Keratinocyte (primary cell): ENCODE measurements at regions not wholly inside any gene's neighbourhood (a gene's known extent, or its start where the extent isn't known, plus 50 kb on each side); places are given as distances from the start of the nearest gene placed in this dataset.

Experiments
- DNase-seq: peaks from one replicate; pipeline ENCODE4 v3.0.0-alpha.2; 2011; ENCODE audit warnings: low read depth, missing footprints, low spot score
- FAIRE-seq: peaks from 2 replicates; lab custom pipeline; 2011; peaks lifted over from hg19 to GRCh38; lab: Jason Lieb, UNC
- H2AFZ ChIP-seq: 2 replicates; pipeline ENCODE4 v1.6.0; 2012; ENCODE audit warnings: low read length, control low read depth, inconsistent platforms; ENCODE audit not compliant: control insufficient read depth
- H3K27ac ChIP-seq: 2 replicates; pipeline ENCODE4 v1.5.1; 2011; ENCODE audit warnings: low read length; ENCODE audit not compliant: control insufficient read depth, insufficient read depth
- H3K27me3 ChIP-seq: 3 replicates; pipeline ENCODE4 v1.6.0; 2011; ENCODE audit warnings: low read length; ENCODE audit not compliant: control insufficient read depth, insufficient read depth; ENCODE audit errors: extremely low read depth
- H3K36me3 ChIP-seq, 2 experiments: 2 replicates in 1 of 2; 3 replicates in 1 of 2; pipeline ENCODE4 v1.5.1; 2011; ENCODE audit warnings: low read length in 2 of 2, mild to moderate bottlenecking in 1 of 2; ENCODE audit not compliant: control insufficient read depth in 2 of 2, insufficient read depth in 2 of 2; ENCODE audit errors: extremely low read depth in 1 of 2
- H3K4me1 ChIP-seq: 3 replicates; pipeline ENCODE4 v1.5.1; 2011; ENCODE audit warnings: low read length; ENCODE audit not compliant: control insufficient read depth, insufficient read depth; ENCODE audit errors: extremely low read depth
- H3K4me2 ChIP-seq: 3 replicates; pipeline ENCODE4 v1.6.0; 2011; ENCODE audit warnings: low read depth, low read length; ENCODE audit not compliant: control insufficient read depth, insufficient read depth; ENCODE audit errors: extremely low read depth
- H3K4me3 ChIP-seq, 3 experiments: fragments of 200-600 bp in 1 of 3; sonication (generic) in 1 of 3; 2 replicates in 2 of 3; 3 replicates in 1 of 3; pipeline ENCODE4 v1.5.1; 2011 to 2016; ENCODE audit warnings: low read length in 3 of 3, mild to moderate bottlenecking in 3 of 3, control low read depth in 2 of 3, inconsistent platforms in 1 of 3, low read depth in 1 of 3, mixed read lengths in 1 of 3, mixed run types in 1 of 3, moderate library complexity in 1 of 3; ENCODE audit not compliant: control insufficient read depth in 2 of 3, insufficient read depth in 2 of 3; ENCODE audit errors: extremely low read depth in 1 of 3
- H3K79me2 ChIP-seq: 2 replicates; pipeline ENCODE4 v1.6.0; 2012; ENCODE audit warnings: low read length; ENCODE audit not compliant: control insufficient read depth, insufficient read depth
- H3K9ac ChIP-seq: 3 replicates; pipeline ENCODE4 v1.6.0; 2011; ENCODE audit warnings: low read length; ENCODE audit not compliant: control insufficient read depth, insufficient read depth; ENCODE audit errors: extremely low read depth
- H3K9me1 ChIP-seq: 3 replicates; pipeline ENCODE4 v1.6.0; 2011; ENCODE audit warnings: low read length; ENCODE audit not compliant: control insufficient read depth, insufficient read depth; ENCODE audit errors: extremely low read depth
- H3K9me3 ChIP-seq: 2 replicates; pipeline ENCODE4 v1.5.1; 2012; ENCODE audit warnings: low read depth, low read length; ENCODE audit not compliant: control insufficient read depth
- H4K20me1 ChIP-seq: 3 replicates; pipeline ENCODE4 v1.6.0; 2011; ENCODE audit warnings: low read length; ENCODE audit not compliant: control insufficient read depth, insufficient read depth; ENCODE audit errors: extremely low read depth
- EZH2 ChIP-seq: IDR thresholded peaks from one replicate; pipeline ENCODE4 v1.6.1; 2012; ENCODE audit warnings: inconsistent platforms, mild to moderate bottlenecking, low read length, moderate library complexity
- dilution Hi-C: fragments of 300-500 bp; cut with MboI; formaldehyde crosslinking; loops from one replicate; pipeline ENCODE4 v1.7.0; 2020; ENCODE audit warnings: low sequenced_read_pairs; ENCODE audit not compliant: extremely low pct_ligation_motif_present
- TF ChIP-seq, protein P1 (sequence below), 3 experiments: IDR thresholded peaks in 1 of 3; conservative IDR thresholded peaks in 1 of 3; optimal IDR thresholded peaks in 1 of 3; 2 replicates in 2 of 3; 3 replicates in 1 of 3; pipeline versions ENCODE3 to v1.5.1; 2011; ENCODE audit warnings: low read length in 3 of 3, mild to moderate bottlenecking in 3 of 3, moderate library complexity in 2 of 3, control low read depth in 1 of 3, inconsistent platforms in 1 of 3; ENCODE audit not compliant: insufficient read depth in 2 of 3; ENCODE audit errors: extremely low read depth in 1 of 3

DNA sequence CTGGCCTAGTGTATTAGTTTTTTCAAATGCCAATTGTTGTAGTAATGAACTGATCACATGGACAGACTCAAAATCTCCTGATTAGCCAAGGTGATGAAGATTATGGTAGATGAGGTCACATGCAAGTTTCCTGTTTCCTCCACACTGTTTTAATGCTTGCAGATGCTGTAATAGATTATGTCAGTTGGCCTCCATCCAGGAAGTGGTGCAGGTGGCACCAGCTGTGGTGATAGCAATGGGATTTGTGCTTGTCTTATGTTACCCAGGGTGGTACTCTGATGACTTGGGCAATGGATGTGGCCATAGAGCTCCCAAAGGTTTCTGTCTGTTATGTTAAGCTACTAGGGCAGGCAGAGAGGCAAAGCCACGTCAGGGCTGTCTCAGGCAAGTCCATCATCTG lies 332.9 kb upstream of the DDX18 start:
- Histone ChIP-seq H2AFZ (no peak overlapping the region), H4K20me1 (no peaks in the 10 kb centered on the region), H3K36me3 (no peaks in the 10 kb centered on the region), H3K4me2 (no peak overlapping the region), H3K9me1 (no peaks in the 10 kb centered on the region), H3K27me3 (no peaks in the 10 kb centered on the region), H3K4me1 (no peaks in the 10 kb centered on the region), H3K9ac (no peak overlapping the region), H3K9me3 (no peaks in the 10 kb centered on the region), H3K4me3 (no peak overlapping the region), H3K27ac (no peak overlapping the region), H3K79me2 (no peaks in the 10 kb centered on the region)
- dilution Hi-C loops = no loop called here
- TF ChIP-seq EZH2 = no peak
- TF ChIP-seq, protein P1, sequence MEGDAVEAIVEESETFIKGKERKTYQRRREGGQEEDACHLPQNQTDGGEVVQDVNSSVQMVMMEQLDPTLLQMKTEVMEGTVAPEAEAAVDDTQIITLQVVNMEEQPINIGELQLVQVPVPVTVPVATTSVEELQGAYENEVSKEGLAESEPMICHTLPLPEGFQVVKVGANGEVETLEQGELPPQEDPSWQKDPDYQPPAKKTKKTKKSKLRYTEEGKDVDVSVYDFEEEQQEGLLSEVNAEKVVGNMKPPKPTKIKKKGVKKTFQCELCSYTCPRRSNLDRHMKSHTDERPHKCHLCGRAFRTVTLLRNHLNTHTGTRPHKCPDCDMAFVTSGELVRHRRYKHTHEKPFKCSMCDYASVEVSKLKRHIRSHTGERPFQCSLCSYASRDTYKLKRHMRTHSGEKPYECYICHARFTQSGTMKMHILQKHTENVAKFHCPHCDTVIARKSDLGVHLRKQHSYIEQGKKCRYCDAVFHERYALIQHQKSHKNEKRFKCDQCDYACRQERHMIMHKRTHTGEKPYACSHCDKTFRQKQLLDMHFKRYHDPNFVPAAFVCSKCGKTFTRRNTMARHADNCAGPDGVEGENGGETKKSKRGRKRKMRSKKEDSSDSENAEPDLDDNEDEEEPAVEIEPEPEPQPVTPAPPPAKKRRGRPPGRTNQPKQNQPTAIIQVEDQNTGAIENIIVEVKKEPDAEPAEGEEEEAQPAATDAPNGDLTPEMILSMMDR (optimal IDR thresholded peaks at IDR 0.05 in 1 of 3, IDR thresholded peaks at IDR 0.05 in 1 of 3, conservative IDR thresholded peaks at IDR 0.05 in 1 of 3; ENCODE audit: extremely low read depth in 1 of 3, insufficient read depth in 2 of 3, low read length in 3 of 3) = no peak
- FAIRE-seq (no peak), DNase-seq (no peak)

GRCh38 chr2:117485588-117485987 lies 328.9 kb upstream of the DDX18 start:
- dilution Hi-C loops = no loop called here
- Histone ChIP-seq H3K4me2 (no peak overlapping the region), H3K9ac (no peak overlapping the region), H3K36me3 (no peaks in the 10 kb centered on the region), H3K4me3 (no peak overlapping the region), H3K27ac (no peak overlapping the region), H3K27me3 (no peaks in the 10 kb centered on the region), H2AFZ (no peak overlapping the region), H3K9me1 (no peaks in the 10 kb centered on the region), H3K79me2 (no peaks in the 10 kb centered on the region), H3K9me3 (no peaks in the 10 kb centered on the region), H4K20me1 (no peaks in the 10 kb centered on the region), H3K4me1 (no peaks in the 10 kb centered on the region)
- TF ChIP-seq, protein P1 (optimal IDR thresholded peaks at IDR 0.05 in 1 of 3, IDR thresholded peaks at IDR 0.05 in 1 of 3, conservative IDR thresholded peaks at IDR 0.05 in 1 of 3; ENCODE audit: extremely low read depth in 1 of 3, insufficient read depth in 2 of 3, low read length in 3 of 3) = no peak
- no peak for TF ChIP-seq EZH2
- DNase-seq = no peak
- FAIRE-seq = no peak
